Aorta (tissue), 5 donors: ENCODE measurements at regions not wholly inside any gene's neighbourhood (a gene's known extent, or its start where the extent isn't known, plus 50 kb on each side); places are given as distances from the start of the nearest gene placed in this dataset.
A peak's percentile ranks its signal among the peaks of the same experiment; 100 is the strongest.

ENCODE experiments used
- ATAC-seq: fragments of 200-7000 bp; cut with Tn5 transposase; one replicate; pipeline ENCODE4 v1.9.1; 2022; ENCODE audit warnings: moderate library complexity; ENCODE audit not compliant: low FRiP score
- DNase-seq, 2 donors: peaks; one replicate each; pipeline ENCODE4 v3.0.0-alpha.2; 2020
- H3K27ac ChIP-seq, 2 donors: one replicate each; pipeline ENCODE4 v1.5.1; 2013; ENCODE audit warnings: low read length in 2 of 2, mild to moderate bottlenecking in 2 of 2, moderate library complexity in 2 of 2, control low read depth in 1 of 2, inconsistent platforms in 1 of 2, low read depth in 1 of 2
- H3K27me3 ChIP-seq, 2 donors: one replicate each; pipeline ENCODE4 v1.6.1; 2013; ENCODE audit warnings: control low read depth in 1 of 2, low read length in 1 of 2, mild to moderate bottlenecking in 1 of 2, moderate library complexity in 1 of 2; ENCODE audit not compliant: insufficient read depth in 2 of 2, control insufficient read depth in 1 of 2
- H3K36me3 ChIP-seq, 2 donors: one replicate each; pipeline ENCODE4 v1.6.1; 2013; ENCODE audit warnings: control low read depth in 1 of 2, low read length in 1 of 2, mild to moderate bottlenecking in 1 of 2; ENCODE audit not compliant: insufficient read depth in 2 of 2, control insufficient read depth in 1 of 2
- H3K4me1 ChIP-seq, 2 donors: one replicate each; pipeline ENCODE4 v1.6.1; 2013; ENCODE audit warnings: low read length in 2 of 2, control low read depth in 1 of 2, mild to moderate bottlenecking in 1 of 2, moderate library complexity in 1 of 2; ENCODE audit not compliant: insufficient read depth in 2 of 2, control insufficient read depth in 1 of 2
- H3K4me3 ChIP-seq, 2 donors: one replicate each; pipeline ENCODE4 v1.5.1; 2013; ENCODE audit warnings: low read length in 2 of 2, control low read depth in 1 of 2, mild to moderate bottlenecking in 1 of 2
- H3K9me3 ChIP-seq: one replicate; pipeline ENCODE4 v1.6.1; 2013; ENCODE audit warnings: mild to moderate bottlenecking, low read length; ENCODE audit not compliant: control insufficient read depth
- WGBS, 2 donors: extraction: QIAGEN DNeasy Blood & Tissue Kit; methylation state at CpG; one replicate each; pipeline ENCODE4 v1.1.7; 2013; 5-methylcytosine and 5-hydroxymethylcytosine counted together
- intact Hi-C, 2 donors: fragments of 100-400 bp; cut with DNase I; formaldehyde crosslinking; loops; one replicate each; pipeline versions ENCODE4 v1.14.2 to v1.15.0; 2022
- donor health status: healthy with polysubstance abuse.
- donor health status: Bipolar disorder and iron deficiency.
- donor health status: DM: no; HTN: no; CAD: no.
- donor health status: DM: no; HTN: no; CAD: no.
- donor health status: DM: yes; HTN: yes; CAD: no.

DNA sequence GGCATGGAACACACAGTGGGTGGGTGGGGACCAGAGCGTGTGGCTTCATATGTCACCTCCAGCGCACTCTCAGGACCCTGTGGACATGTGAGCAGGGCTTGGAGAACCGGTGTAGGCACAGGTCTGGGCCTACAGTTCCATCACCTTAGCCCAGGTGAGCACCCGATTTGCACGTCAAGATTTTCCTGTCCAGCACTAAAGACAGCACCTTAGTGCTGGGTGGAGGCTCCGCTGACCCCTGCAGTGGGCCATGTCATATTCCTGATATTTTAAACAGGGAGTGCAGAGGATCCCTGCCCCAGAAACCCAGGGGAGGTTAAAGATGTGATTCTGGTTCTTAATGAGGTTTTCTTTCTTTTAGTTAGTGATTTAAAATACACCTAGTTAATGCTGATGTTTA, 356.0 kb upstream of the IRX4 start:
- 77 to 79% methylated on average over 6 of the region's 6 CpGs for WGBS, 2 donors
- intact Hi-C loops, result no loop called here
- ATAC-seq, result no peak
- Histone ChIP-seq H3K27ac (no peak overlapping the region), H3K27me3 (no peaks in the 10 kb centered on the region), H3K4me3 (no peak overlapping the region), H3K36me3 (no peaks in the 10 kb centered on the region), H3K4me1 (no peaks in the 10 kb centered on the region), H3K9me3 (peaks cover 2% of the 10 kb centered on the region)
- DNase-seq, result no peak

GRCh38 chr5:2227433-2227832, 344.7 kb upstream of the IRX4 start:
- 41 to 46% methylated on average over 3 of the region's 3 CpGs for WGBS, 2 donors
- Histone ChIP-seq H3K4me1 (no peaks in the 10 kb centered on the region), H3K9me3 (no peaks in the 10 kb centered on the region), H3K27me3 (no peaks in the 10 kb centered on the region), H3K27ac (no peak overlapping the region), H3K36me3 (no peaks in the 10 kb centered on the region), H3K4me3 (no peak overlapping the region)
- DNase-seq (no peak), ATAC-seq (no peak)
- intact Hi-C loops, result no loop called here

- no peaks in the 10 kb centered on the region for H3K4me1 ChIP-seq
- no peaks in the 10 kb centered on the region for H3K9me3 ChIP-seq
- intact Hi-C loops, result no loop called here
- ATAC-seq (no peak), DNase-seq (no peak)
- H3K36me3 ChIP-seq, result no peaks in the 10 kb centered on the region
- H3K27me3 ChIP-seq, result no peaks in the 10 kb centered on the region
- H3K27ac ChIP-seq, result no peak overlapping the region
- WGBS, 2 donors, result 87 to 90% methylated on average over 13 of the region's 13 CpGs
- no peak overlapping the region for H3K4me3 ChIP-seq
These were observed 342.0 kb upstream of the IRX4 start for GRCh38 chr5:2224689-2225088.

GRCh38 chr5:2223303-2223702, 340.6 kb upstream of the IRX4 start:
- intact Hi-C loops, result no loop called here
- Histone ChIP-seq H3K36me3 (no peaks in the 10 kb centered on the region), H3K4me1 (no peaks in the 10 kb centered on the region), H3K4me3 (no peak overlapping the region), H3K27ac (no peak overlapping the region), H3K27me3 (no peaks in the 10 kb centered on the region), H3K9me3 (no peaks in the 10 kb centered on the region)
- WGBS, 2 donors, result 67 to 69% methylated on average over 15 of the region's 15 CpGs
- ATAC-seq (no peak), DNase-seq (no peak)

GRCh38 chr5:2222246-2222992, 339.7 kb upstream of the IRX4 start:
- 81 to 82% methylated on average over 18 of the region's 18 CpGs for WGBS, 2 donors

DNA sequence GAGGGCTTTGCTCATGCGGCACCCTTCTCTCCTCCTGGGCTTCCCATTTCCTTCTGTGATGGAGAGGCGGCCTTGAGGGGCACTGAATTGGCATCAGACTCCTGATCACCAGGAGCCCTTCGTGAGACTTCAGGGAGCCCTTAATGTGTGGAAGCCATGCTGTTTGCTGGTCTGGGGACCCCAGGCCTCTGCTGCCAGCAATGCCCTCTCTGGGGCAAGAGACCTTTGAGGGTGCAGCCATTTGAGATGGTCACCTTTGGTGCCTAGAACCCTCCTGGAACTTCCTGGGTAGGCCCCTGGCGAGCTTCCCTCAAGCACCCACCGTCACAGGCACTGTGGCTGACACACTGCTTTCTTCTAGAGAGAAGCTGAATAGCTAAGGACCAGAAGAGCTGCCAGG, 338.7 kb upstream of the IRX4 start:
- Histone ChIP-seq H3K4me1 (no peaks in the 10 kb centered on the region), H3K36me3 (no peaks in the 10 kb centered on the region), H3K9me3 (no peaks in the 10 kb centered on the region), H3K27ac (no peak overlapping the region), H3K27me3 (no peaks in the 10 kb centered on the region), H3K4me3 (no peak overlapping the region)
- WGBS, 2 donors, result 78 to 83% methylated on average over 5 of the region's 5 CpGs
- no peak for DNase-seq
- intact Hi-C loops, result no loop called here
- ATAC-seq, result no peak

More at GRCh38 chr5:2222246-2222992, 339.7 kb upstream of the IRX4 start:
- Histone ChIP-seq H3K9me3 (no peaks in the 10 kb centered on the region), H3K4me1 (no peaks in the 10 kb centered on the region), H3K27ac (no peak overlapping the region), H3K4me3 (no peak overlapping the region), H3K27me3 (no peaks in the 10 kb centered on the region), H3K36me3 (no peaks in the 10 kb centered on the region)
- intact Hi-C loops, result no loop called here
- DNase-seq (no peak), ATAC-seq (peak; percentile 43)

GRCh38 chr5:2220741-2221140, 338.0 kb upstream of the IRX4 start:
- H3K9me3 ChIP-seq, result no peaks in the 10 kb centered on the region
- no peaks in the 10 kb centered on the region for H3K4me1 ChIP-seq
- DNase-seq (no peak), ATAC-seq (no peak)
- WGBS, 2 donors, result 81 to 83% methylated on average over 7 of the region's 7 CpGs
- H3K36me3 ChIP-seq, result no peaks in the 10 kb centered on the region
- no peak overlapping the region for H3K27ac ChIP-seq
- intact Hi-C loops, result no loop called here
- H3K27me3 ChIP-seq, result no peaks in the 10 kb centered on the region
- H3K4me3 ChIP-seq, result no peak overlapping the region

- intact Hi-C loops, result no loop called here
- DNase-seq (no peak), ATAC-seq (no peak)
- Histone ChIP-seq H3K4me1 (no peaks in the 10 kb centered on the region), H3K4me3 (no peak overlapping the region), H3K27ac (no peak overlapping the region), H3K27me3 (no peaks in the 10 kb centered on the region), H3K36me3 (no peaks in the 10 kb centered on the region), H3K9me3 (no peaks in the 10 kb centered on the region)
- 86 to 91% methylated on average over 3 of the region's 3 CpGs for WGBS, 2 donors
These were observed 336.5 kb upstream of the IRX4 start for GRCh38 chr5:2219149-2219776.

- WGBS, 2 donors, result 74 to 76% methylated on average over 4 of the region's 4 CpGs
- no peak overlapping the region for H3K4me3 ChIP-seq
- H3K36me3 ChIP-seq, result no peaks in the 10 kb centered on the region
- DNase-seq (no peak), ATAC-seq (no peak)
- no peak overlapping the region for H3K27ac ChIP-seq
- no peaks in the 10 kb centered on the region for H3K4me1 ChIP-seq
- H3K9me3 ChIP-seq, result no peaks in the 10 kb centered on the region
- intact Hi-C loops, result no loop called here
- H3K27me3 ChIP-seq, result no peaks in the 10 kb centered on the region
These were observed 334.5 kb upstream of the IRX4 start for GRCh38 chr5:2217219-2217618.
